GM13976 (cell line): ENCODE measurements at regions not wholly inside any gene's neighbourhood (a gene's known extent, or its start where the extent isn't known, plus 50 kb on each side); places are given as distances from the start of the nearest gene placed in this dataset.

Experiments
- DNase-seq: peaks from one replicate; pipeline ENCODE4 v3.0.0; 2012; ENCODE audit warnings: low spot score
- CTCF ChIP-seq: IDR thresholded peaks from 2 replicates; pipeline ENCODE4 v1.5.1; 2012; ENCODE audit warnings: borderline replicate concordance, mild to moderate bottlenecking; ENCODE audit not compliant: insufficient read depth; ENCODE audit errors: extremely low read depth, missing control alignments, control extremely low read depth
- in situ Hi-C: fragments of 300-500 bp; cut with MboI; formaldehyde crosslinking; loops from one replicate; pipeline ENCODE4 v1.12.0; 2022; ENCODE audit warnings: low sequenced_read_pairs, mixed read lengths, inconsistent platforms; ENCODE audit not compliant: unreplicated experiment

- no peak for DNase-seq
- in situ Hi-C loops, result no loop called here
- no peak for TF ChIP-seq CTCF
Observed at GRCh38 chr9:129440435-129441186, 180.3 kb downstream of the C9orf50 start.

GRCh38 chr9:129439242-129439641 lies 181.7 kb downstream of the C9orf50 start:
- in situ Hi-C loops, result no loop called here
- no peak for TF ChIP-seq CTCF

GRCh38 chr9:129437626-129438323 lies 183.1 kb downstream of the C9orf50 start:
- no peak for DNase-seq
- in situ Hi-C loops, result no loop called here
- TF ChIP-seq CTCF, result no peak

More at GRCh38 chr9:129439242-129439641, 181.7 kb downstream of the C9orf50 start:
- no peak for DNase-seq

GRCh38 chr9:129436751-129437625 lies 183.9 kb downstream of the C9orf50 start:
- in situ Hi-C loops, result no loop called here
- TF ChIP-seq CTCF, result no peak
- DNase-seq, result peak; percentile 49

- in situ Hi-C loops, result no loop called here
- DNase-seq, result no peak
- TF ChIP-seq CTCF, result no peak
Observed at GRCh38 chr9:129435988-129436717, 184.7 kb downstream of the C9orf50 start.

GRCh38 chr9:129435291-129435690 lies 185.6 kb downstream of the C9orf50 start:
- DNase-seq, result no peak
- no peak for TF ChIP-seq CTCF
- in situ Hi-C loops, result no loop called here
